ENCODE measurements at regions not wholly inside any gene's neighbourhood (a gene's known extent, or its start where the extent isn't known, plus 50 kb on each side); places are given as distances from the start of the nearest gene placed in this dataset.
A peak's percentile ranks its signal among the peaks of the same experiment; 100 is the strongest.

DNA sequence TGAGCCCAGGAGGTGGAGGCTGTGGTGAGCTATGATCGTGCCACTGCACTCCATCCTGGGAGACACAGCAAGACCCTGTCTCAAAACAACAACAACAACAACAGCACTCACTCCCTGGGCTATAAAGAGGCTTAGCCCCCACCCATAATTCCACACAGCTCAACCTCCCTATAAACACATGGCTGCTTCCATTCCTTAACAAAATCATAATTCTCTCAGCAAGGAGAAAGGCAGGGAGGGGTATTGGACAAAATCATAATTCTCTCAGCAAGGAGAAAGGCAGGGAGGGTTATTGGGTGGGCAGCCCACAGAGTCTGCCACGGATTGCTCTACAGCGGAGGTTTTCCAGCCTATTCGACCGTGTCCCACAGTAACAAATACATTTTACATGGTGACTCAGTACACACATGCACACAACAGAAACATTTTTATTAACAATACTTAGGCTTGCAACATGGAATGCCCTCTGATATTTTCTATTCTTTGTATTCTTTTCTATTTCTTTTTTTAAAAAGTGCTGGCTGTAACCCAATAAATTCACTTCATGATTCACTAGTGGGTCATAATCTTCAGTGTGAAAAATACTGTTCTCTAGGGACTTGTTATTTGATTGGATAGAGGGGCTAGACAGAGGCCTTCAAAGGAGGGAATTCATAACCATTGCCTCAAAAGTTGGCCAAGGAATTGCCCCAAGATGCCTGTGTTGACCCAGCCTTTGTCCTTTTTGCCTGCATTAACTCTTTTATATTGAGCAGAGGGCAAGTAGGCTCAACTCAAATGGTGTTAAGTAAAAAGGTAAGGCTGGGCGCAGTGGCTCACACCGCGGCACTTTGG is 50.6 kb upstream of the ZMYND8 start:
- no peak for DNase-seq (ENCODE audit: low read depth)

DNA sequence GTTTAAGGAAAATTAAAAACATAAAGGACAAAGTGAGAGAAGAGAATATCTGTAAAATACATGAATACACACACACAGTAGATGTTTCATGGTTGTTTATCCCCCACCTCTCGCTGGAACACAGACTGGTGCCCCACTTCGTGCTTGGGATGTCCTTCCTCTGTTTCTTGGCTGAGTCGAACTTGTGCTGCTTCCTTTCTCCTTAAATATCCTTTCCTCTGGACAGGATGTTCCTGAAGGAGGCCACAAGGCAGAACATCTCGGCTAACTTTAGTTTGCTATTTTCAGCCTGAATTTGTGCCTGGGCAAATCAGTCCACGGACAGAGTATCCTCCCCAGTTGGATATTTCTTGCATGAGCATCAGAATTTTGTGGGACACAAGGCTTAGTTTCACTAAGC is 54.7 kb upstream of the ZMYND8 start:
- DNase-seq (ENCODE audit: low read depth), result no peak

DNA sequence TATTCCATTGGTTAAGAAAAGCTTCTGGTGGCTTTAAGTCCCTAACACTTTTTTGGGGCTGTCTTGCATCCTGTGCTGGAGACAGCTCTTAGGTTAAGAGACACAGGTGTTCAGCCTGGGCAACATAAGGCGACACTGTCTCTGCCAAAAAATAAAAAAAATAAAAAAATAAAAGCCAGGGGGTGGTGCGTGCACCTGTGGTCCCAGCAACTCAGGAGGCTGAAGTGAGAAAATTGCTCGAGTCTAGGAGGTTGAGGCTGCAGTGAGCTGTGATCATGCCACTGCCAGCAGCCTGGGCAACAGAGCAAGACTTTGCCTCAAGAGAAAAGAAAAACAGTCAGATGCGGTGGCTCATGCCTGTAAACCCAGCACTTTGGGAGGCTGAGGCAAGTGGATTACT is 55.6 kb upstream of the ZMYND8 start:
- DNase-seq (ENCODE audit: low read depth), result no peak

DNA sequence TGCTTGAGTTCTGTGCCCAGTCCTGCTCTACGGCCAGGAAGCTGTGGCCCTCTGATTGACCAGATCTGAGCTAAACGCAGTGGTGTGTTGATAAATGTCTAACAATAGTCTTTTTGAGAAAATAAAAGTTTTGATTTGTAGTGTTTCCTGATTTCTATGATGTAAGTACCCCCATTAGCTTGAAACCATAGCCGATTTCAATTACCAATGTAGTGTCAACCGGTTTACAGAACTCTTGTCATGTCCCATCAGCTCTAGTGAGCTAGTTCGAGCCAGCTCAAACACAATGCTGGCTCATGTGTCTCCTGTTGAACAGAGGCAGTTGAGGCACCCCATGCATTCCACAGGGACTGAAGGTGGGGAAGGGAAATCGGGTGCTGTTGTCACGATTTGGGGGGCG is 56.7 kb upstream of the ZMYND8 start:
- no peak for DNase-seq (ENCODE audit: low read depth)

DNA sequence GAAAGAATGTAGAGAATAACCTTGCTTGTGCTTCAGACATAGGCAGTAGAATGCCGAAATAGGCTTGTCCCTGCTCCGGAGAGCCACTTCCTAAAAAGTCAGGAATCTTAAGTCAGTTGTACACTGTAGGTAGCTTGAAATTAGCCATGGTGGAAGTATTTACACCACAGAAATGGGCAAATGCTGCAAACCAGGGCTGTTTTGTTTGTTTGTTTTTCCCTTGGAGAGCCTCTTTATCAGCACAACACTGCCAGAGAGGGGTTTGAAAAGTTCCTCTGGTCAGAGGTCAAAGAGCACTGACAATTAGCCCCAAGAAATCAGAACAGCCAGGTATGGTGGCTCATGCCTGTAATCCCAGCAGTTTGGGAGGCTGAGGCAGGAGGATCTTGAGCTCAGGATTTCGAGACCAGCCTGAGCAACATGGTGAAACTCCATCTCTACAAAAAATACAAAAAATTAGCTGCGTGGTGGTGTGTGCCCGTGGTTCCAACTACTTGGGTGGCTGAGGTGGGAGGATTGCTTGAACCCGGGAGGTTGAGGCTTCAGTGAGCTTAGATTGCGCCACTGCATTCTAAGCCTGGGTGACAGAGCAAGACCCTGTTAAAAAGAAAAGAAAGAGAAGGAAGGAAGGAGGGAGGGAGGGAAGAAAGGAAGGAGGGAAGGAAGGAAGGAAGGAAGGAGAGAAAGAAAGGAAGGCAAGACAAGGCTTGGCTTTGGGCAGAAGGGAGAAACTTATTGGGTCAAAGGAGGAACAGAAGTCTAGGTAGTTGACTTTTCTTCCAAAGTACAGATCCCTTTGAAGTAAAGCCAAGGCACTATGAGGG is 61.0 kb upstream of the ZMYND8 start:
- no peak for DNase-seq (ENCODE audit: low read depth)

DNA sequence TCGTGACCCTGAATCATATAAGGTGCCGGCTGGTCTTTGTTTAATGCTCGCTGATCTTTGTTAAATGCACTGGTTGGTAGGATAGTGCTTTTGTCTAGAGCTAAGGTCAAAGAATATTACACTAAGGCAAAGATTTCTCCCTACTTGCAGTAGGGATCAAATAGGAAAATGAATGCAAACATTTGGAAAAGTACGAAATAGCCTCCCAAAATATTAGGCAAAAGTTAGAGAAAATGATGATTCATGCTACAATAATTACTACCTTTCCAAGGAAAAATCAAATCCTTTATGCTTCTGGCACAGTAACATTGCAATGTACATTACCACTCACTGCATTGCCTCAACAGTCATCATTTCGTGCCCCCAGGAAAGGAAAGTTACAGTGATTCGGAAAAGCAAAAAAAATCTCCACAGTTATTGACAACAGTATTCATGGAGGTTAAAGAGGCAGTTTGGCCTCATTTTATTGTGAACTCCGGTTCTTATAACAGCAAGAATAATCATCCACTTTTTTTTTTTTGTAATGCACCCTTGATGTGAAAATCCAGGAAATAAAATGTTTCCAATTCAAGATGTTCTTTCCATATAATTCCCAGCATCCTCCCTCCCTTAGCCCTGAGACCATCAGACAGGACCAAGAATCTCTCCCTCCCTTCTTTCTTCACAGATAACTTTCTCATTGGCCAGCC is 61.7 kb upstream of the ZMYND8 start:
- peak; percentile 34 for DNase-seq (ENCODE audit: low read depth)

DNA sequence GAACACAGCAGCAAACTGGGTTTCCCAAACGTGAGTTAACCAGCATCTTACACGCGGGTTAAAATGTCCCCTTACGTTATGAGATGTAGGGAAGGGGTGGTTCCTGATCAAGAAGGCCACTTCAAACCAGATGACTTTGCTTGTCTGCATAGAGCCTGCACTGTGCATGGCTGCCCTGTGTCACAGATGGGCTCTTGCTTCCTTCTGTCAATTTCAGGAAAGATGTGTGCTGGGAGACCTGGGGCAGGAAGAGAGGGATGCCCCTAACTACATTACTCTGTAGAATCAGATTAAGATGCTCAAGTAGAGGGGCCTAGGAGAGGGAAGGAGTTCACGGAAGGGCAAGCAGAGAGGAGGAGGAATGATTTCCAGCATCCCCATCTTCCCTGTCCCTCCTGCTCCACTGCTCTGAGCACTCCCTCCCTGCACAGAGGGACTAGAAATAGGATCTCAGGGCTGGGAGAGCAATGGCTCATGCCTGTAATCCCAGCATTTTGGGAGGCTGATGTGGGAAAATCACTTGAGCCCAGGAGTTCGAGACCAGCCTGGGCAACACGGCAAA is 63.5 kb upstream of the ZMYND8 start:
- DNase-seq (ENCODE audit: low read depth), result no peak

DNA sequence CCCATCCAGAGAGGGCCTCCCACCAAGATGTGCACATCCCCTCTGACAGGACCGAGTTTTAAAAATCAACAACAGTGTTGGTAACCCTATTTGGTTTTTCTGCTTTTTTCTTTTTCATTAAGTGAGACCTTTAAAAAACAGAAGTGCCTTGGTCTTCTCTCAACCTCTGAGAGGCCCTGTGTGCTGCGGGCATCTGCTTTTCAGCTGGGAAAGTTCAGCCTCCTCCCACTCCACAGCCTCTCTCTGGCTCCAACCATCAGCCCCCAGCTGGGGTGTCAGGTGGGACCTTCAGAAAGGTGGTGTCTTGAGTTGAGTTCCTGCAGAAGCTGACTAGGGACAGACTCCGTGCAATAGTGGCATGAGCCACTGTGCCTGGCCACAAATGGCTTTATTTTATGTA is 64.6 kb upstream of the ZMYND8 start:
- no peak for DNase-seq (ENCODE audit: low read depth)

DNA sequence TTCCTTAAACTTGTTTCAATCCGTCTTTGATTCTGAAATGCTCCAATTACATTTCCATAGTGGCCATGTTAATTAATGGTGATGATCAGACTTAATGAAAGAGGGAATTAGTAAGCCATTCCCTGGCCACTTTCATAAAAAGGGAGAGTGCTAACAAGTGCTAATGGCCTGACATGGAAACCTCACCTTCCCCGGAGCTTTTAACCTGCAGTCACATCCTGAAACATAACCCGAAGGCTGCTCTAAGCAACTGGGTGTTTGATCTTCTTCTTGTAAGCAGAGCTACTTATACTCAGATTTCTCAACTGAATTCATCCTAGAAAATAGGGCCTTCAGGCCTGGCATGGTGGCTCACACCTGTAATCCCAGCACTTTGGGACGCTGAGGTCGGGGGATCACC is 67.1 kb upstream of the ZMYND8 start:
- DNase-seq (ENCODE audit: low read depth), result no peak

DNA sequence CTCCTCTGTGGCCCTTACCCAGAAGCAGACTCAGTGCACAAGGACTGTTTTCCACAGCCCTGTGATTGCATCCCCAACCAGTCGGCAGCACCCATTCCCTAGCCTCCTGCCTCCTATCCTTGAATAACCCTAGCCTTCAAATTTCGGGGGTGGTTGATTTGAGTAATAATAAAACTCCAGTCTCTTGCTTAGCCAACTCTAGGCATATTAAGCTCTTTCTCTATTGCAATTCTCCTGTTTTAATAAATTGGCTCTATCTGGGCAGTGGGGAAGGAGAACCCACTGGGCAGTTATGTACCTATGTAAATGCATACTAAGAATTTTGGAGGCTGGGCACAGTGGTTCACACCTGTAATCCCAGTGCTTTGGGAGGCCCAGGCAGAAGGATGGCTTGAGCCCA is 70.6 kb upstream of the ZMYND8 start:
- no peak for DNase-seq (ENCODE audit: low read depth)

DNA sequence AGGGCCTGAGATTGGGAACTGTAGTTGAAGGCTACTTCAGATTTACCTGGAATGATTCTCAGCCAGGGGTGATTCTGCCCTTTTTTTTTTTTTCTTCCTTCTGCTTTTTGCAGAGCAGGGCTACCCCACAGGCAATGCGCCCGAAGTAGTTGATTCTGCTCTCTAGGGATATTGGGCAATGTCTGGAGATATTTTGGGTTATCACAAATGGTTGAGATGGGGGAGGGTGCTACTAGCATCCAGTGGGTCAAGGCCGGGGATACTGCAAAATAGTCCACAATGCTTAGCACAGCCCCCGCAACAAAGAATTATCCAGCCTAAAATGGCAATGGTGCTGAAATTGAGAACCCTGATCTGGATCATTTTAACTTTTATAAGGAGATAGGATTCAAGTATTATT is 71.2 kb upstream of the ZMYND8 start:
- no peak for DNase-seq (ENCODE audit: low read depth)

DNA sequence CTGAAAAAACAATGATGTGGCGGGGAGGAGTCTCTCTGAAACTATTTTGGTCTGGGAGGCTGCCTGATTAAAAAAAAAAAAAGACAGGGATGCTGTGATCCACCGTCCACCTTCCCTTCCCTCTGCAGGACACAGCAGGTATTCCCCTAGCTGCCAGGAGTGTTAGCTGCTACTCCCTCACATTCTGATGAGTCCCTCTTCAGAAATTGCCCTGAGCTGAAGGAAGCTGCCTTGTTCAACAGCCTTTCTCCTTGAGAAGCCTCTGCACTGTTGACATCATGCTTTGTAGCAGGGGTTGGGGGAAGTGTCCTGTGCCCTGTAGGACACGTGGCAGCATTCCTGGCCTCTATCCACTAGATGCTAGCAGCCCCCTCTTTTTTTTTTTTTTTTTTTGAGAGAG is 71.7 kb upstream of the ZMYND8 start:
- DNase-seq (ENCODE audit: low read depth), result no peak

DNA sequence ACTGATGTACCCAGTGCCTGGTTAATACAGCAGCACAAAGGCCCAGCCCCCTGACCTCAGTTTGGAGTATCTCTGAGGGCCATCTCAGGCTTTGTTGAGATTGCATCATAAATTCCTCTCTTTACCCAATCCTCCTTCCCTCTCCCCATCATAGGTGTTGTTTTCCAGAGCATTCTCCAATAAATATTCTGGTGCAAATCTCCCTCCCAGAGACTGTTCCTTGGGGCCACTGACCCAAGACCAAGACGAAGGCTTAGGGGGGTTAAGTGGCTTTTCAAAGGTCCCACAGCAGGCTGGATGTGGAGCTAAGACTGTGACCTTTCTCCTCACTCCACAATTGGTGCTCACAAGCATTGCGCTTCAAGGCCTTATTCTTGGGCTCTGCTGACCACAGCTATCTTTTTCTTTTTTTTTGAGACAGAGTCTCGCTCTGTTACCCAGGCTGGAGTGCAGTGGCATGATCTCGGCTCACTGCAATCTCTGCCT is 72.4 kb upstream of the ZMYND8 start:
- DNase-seq (ENCODE audit: low read depth), result no peak

DNA sequence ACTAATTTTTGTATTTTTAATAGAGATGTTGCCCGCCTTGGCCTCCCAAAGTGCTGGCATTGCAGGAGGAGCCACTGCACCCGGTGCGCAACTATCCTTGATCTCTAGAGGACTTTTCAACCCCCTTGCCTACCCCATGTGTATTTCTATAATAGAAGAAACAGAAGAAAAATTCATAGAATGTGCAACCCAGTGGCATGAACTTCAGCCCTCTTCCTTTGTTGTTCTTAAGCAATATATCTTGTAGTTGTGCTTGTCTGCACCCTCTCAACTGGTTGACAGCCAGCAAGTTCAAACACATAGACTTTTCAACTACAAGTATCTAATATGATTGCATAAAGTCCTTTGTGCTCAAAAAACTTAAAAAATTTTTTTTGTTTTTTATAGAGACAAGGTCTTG is 72.3 kb upstream of the NCOA3 start:
- no peak for DNase-seq (ENCODE audit: low read depth)

DNA sequence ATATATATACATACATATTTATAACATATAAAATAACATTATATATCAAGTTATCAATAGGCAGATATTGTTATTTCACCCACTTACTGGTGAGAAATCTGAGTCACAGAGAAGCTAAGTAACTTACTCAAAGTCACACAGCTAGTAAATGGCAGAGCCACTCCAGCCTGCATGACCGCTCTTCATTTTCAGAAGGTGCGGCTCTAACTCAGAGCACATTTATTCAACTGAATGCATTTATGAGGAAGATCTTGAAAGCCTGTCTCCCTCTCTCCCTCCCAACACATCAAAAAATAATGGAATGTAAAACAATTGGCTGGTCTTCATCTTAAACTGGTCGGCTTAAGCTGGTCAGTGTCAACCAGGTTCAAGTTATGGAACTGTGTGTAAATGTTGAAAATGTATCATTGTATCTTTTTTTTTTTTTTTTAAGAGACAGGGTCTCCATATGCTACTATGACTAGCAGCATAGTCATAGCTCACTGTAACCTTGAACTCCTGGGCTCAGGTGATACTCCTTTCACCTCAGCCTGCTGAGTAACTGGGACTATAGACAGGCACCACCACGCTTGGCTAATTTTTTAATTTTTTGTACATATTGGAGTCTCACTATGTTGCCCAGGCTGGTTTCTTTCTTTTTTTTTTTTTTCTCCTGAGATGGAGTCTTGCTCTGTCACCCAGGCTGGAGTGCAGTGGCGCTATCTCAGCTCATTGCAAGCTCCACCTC is 70.7 kb upstream of the NCOA3 start:
- no peak for DNase-seq (ENCODE audit: low read depth)

DNA sequence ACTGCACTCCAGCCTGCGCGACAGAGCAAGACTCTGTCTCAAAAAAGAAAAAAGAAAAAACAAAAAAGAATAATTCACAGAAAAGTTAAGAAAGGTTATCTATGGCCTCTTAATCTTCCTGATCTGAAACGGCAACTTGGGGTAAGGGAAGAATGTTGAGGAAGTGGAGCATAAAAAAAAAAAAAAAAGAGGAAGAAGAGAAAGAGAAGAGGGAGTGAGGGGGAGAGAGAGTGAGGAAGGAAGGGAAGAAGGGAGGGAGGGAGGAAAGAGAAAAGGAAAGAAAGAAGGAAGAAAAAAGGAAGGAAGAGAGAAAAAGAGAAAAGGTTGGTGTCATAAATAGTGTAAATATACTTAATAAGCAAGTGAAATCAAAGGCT is 68.9 kb upstream of the NCOA3 start:
- no peak for DNase-seq (ENCODE audit: low read depth)

DNA sequence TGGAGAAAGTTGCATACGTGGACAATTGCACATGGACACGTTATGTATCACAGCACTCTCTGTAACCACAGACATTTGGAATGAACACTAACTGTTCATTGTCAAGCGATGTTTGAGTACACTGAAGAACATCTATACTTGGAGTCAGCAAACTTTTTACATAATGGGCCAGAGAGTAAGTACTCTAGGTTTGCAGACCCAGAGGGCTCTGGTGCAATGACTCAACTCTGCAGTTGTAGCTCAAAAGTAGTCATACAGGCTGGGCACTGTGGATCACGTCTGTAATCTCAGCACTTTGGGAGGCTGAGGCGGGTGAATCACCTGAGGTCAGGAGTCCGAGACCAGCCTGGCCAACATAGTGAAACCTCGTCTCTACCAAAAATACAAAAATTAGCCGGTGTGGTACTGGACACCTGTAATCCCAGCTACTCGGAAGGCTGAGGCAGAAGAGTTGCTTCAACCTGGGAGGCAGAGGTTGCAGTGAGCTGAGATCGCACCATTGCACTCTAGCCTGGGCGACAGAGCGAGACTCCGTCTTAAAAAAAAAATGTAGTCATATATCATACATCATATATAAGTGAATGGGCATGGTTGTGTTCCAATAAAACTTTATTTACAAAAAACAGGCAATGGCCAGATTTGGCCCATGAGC is 67.4 kb upstream of the NCOA3 start:
- DNase-seq (ENCODE audit: low read depth), result peak; percentile 87

DNA sequence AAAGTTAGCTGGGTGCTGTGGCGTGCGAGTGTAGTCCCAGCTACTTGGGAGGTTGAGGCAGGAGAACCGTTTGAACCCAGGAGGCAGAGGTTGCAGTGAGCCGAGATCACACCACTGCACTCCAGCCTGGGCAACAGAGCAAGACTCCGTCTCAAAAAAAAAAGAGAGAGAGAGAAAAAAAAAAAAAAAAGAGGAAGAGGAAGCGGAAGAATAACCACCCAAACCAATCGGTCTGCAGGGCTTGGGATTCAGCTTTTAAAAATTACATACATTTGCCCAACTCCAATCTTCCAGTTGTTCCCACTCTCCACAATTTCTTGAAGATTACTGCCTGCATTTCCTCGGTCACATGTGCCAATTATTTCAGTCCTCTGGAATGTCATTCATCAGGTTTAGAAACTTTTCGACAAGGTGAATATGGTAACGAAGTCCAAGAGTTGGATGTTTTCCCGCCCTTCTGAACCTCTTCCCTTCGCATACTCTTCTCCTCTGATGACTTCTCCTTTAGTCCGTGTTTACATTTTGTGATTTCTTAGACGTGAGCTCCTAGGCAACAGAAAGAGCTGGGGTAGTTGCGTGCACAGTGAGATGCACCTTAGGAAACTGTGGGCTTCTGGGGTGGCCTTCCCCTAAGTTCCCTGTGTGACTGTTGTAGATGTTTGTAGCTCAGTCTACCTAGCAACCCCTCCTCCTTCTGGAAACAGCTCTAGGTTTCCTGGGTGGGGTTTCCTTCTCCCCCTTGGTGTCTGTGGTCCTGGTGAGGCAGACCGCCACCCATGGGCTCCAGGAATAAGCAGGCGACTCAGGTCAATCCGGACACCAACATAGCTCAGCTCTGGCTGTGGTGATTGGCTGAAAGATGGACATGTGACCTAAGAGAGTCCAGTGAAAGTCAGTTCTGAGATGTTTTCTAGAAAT is 63.0 kb upstream of the NCOA3 start:
- peak; percentile 31 for DNase-seq (ENCODE audit: low read depth)

DNA sequence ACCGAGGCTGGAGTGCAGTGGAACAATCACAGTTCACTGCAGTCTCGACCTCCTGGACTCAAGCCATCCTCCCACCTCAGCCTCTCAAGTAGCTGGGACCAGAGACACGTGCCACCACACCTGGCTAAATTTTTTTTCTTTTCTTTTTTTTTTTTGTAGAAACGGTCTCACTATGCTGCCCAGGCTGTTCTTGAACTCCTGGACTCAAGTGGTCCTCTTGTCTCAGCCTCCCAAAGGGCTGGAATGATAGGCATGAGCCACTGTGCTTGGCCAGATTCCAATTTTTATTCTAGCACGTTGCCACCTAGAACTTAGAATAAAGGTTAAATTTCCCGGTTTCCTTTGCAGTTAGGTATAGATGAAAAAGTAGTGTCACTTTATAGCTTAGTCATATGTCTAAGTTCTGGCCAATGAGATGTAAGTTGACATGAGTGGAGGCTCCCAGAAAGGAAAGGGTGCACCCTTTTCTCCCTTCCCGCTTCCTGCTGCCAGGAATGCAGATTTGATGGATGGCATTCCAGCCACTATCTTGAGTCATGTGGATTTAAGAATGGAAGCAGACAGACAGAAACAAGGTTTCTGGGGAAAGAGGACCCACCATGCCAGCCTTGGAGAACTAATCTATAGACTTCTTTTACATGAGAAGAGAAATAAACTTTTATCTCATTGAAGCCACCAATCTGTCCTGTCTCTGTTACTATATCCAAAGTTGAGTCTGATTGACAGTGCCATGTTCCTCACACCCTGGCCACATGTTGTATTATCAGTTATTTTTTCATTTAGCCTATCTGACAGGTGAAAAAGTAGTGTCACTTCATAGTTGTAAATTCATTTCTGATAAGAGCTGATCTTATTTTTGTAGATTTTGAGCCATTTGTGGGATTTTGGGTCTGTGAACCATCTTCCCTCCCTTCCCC is 60.6 kb upstream of the NCOA3 start:
- peak; percentile 82 for DNase-seq (ENCODE audit: low read depth)

Measured in RPMI7951 (cell line).